Colon (tissue), 2 donors: ENCODE measurements at regions not wholly inside any gene's neighbourhood (a gene's known extent, or its start where the extent isn't known, plus 50 kb on each side); places are given as distances from the start of the nearest gene placed in this dataset.

Experiments
- FAIRE-seq: peaks from 2 replicates; lab custom pipeline; 2012; peaks lifted over from hg19 to GRCh38; lab: Jason Lieb, UNC
- donor health status: control.
- donor health status: control.

- FAIRE-seq = no peak
These were observed 399.3 kb upstream of the PRKCQ start for GRCh38 chr10:6979371-6979770.

GRCh38 chr10:6978187-6978627 is 398.1 kb upstream of the PRKCQ start:
- no peak for FAIRE-seq

- no peak for FAIRE-seq
These were observed 397.5 kb upstream of the PRKCQ start for GRCh38 chr10:6977398-6978186.

GRCh38 chr10:6973899-6974298 is 393.8 kb upstream of the PRKCQ start:
- FAIRE-seq = no peak

- FAIRE-seq = no peak
These were observed 392.1 kb upstream of the PRKCQ start for GRCh38 chr10:6972226-6972625.

GRCh38 chr10:6969659-6970058 is 389.6 kb upstream of the PRKCQ start:
- no peak for FAIRE-seq

- FAIRE-seq = no peak
These were observed 384.5 kb upstream of the PRKCQ start for GRCh38 chr10:6964543-6964942.

- FAIRE-seq = no peak
These were observed 382.5 kb upstream of the PRKCQ start for GRCh38 chr10:6962576-6962975.

- no peak for FAIRE-seq
These were observed 378.6 kb upstream of the PRKCQ start for GRCh38 chr10:6958711-6959110.

GRCh38 chr10:6958254-6958653 is 378.2 kb upstream of the PRKCQ start:
- FAIRE-seq = no peak

- no peak for FAIRE-seq
These were observed 377.8 kb upstream of the PRKCQ start for GRCh38 chr10:6957851-6958250.

GRCh38 chr10:6956562-6956961 is 376.5 kb upstream of the PRKCQ start:
- no peak for FAIRE-seq

- no peak for FAIRE-seq
These were observed 373.3 kb upstream of the PRKCQ start for GRCh38 chr10:6953271-6953801.

GRCh38 chr10:6951732-6952131 is 371.7 kb upstream of the PRKCQ start:
- FAIRE-seq = no peak

GRCh38 chr10:6950133-6950532 is 370.1 kb upstream of the PRKCQ start:
- no peak for FAIRE-seq

- FAIRE-seq = no peak
These were observed 364.4 kb upstream of the PRKCQ start for GRCh38 chr10:6944436-6944835.

- no peak for FAIRE-seq
These were observed 358.3 kb upstream of the PRKCQ start for GRCh38 chr10:6938384-6938783.

GRCh38 chr10:6936931-6937330 is 356.9 kb upstream of the PRKCQ start:
- no peak for FAIRE-seq

- no peak for FAIRE-seq
These were observed 349.2 kb upstream of the PRKCQ start for GRCh38 chr10:6929148-6929830.

GRCh38 chr10:6928586-6928985 is 348.5 kb upstream of the PRKCQ start:
- no peak for FAIRE-seq

- no peak for FAIRE-seq
These were observed 346.9 kb upstream of the PRKCQ start for GRCh38 chr10:6926971-6927370.

GRCh38 chr10:6925146-6925545 is 345.1 kb upstream of the PRKCQ start:
- FAIRE-seq = no peak

- FAIRE-seq = no peak
These were observed 344.1 kb upstream of the PRKCQ start for GRCh38 chr10:6924166-6924565.
